ENCODE measurements at regions not wholly inside any gene's neighbourhood (a gene's known extent, or its start where the extent isn't known, plus 50 kb on each side); places are given as distances from the start of the nearest gene placed in this dataset.

DNA sequence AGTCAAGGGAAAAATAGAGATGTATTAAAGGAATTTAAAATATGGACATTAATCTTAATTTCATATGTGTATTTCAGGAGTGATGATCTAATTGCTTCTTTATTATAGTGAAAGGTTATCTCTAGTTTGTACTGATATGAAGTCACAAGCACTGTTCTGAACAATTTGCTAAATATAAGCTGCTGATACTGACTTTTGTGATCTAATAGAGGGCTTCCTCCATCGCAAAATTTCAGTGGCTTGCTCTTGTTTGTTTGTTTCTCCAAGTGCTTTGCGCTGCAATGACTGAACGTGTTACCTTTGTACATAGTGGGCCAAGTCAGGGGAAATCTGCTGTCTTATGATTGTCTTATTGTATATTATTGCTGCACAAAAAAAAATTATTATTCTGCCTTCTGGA, 307.0 kb downstream of the KCNJ2 start:
- no peak for DNase-seq
- H3K9me3 ChIP-seq (ENCODE audit: insufficient read depth, low read depth), result no peaks in the 10 kb centered on the region
- H4K20me1 ChIP-seq (ENCODE audit: insufficient read depth), result no peaks in the 10 kb centered on the region
- intact Hi-C loops (cut with micrococcal nuclease; ENCODE audit: unreplicated experiment), result no loop called here
- CTCF ChIA-PET, result interaction anchor here (0.6 kb wide), 1 partner anchor 154 kb away, joined by 4 read pairs; no protein-coding TSS in a partner anchor
- BruUV-seq (replicated peaks), result no TSS peak
- H2AFZ ChIP-seq, result no peak overlapping the region
- H3K9me2 ChIP-seq (ENCODE audit: insufficient read depth), result no peaks in the 10 kb centered on the region; the same call in 1 of the 2 replicates
- POLR2A ChIA-PET (ENCODE audit: unreplicated experiment), result no interaction called here
- H3K4me1 ChIP-seq (replicated peaks; ENCODE audit: insufficient read depth), result no peaks in the 10 kb centered on the region
- H3K27me3 ChIP-seq (ENCODE audit: insufficient read depth, low read depth), result no peaks in the 10 kb centered on the region
- no peaks in the 10 kb centered on the region for H3K36me3 ChIP-seq (ENCODE audit: low read depth)
- H3K4me2 ChIP-seq, result no peak overlapping the region
- no peak overlapping the region for H3K4me3 ChIP-seq
- no peak overlapping the region for H3K27ac ChIP-seq
- H3F3A ChIP-seq (ENCODE audit: insufficient read depth, low read depth), result no peaks in the 10 kb centered on the region
- no peaks in the 10 kb centered on the region for H3K79me2 ChIP-seq (ENCODE audit: low read depth)
- no peak for TF ChIP-seq CTCF (conservative IDR thresholded peaks at IDR 0.05)
- TF ChIP-seq EZH2 (IDR thresholded peaks at IDR 0.05; ENCODE audit: low read depth), result no peak

DNA sequence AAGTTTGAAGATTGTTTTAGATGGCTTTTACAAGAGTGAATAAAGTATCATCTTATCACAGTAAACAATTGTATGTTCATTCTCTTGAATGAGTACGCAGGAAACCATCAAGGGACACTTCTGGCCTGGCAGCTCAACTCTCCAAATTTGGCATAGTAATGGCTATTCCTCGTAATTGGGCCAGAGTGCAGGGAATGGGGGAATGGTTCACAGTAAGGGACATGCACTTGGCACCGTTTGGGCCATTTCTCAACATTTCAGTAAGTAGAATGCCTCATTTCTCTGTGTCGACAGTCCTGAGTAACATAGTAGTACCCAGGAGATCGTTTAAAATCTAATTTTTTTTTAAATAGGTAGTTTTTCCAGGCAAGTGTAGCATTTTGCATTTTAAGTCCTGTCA, 309.6 kb downstream of the KCNJ2 start:
- Histone ChIP-seq H3K9me3 (ENCODE audit: insufficient read depth, low read depth) (peaks cover 3% of the 10 kb centered on the region; the same call in 1 of the 2 replicates), H3K4me2 (no peak overlapping the region), H3K9me2 (ENCODE audit: insufficient read depth) (no peaks in the 10 kb centered on the region; the same call in 1 of the 2 replicates), H4K20me1 (ENCODE audit: insufficient read depth) (no peaks in the 10 kb centered on the region), H3K4me3 (no peak overlapping the region), H3K27ac (no peak overlapping the region), H3K36me3 (ENCODE audit: low read depth) (no peaks in the 10 kb centered on the region), H3K79me2 (ENCODE audit: low read depth) (no peaks in the 10 kb centered on the region), H2AFZ (no peak overlapping the region), H3F3A (ENCODE audit: insufficient read depth, low read depth) (no peaks in the 10 kb centered on the region), H3K27me3 (ENCODE audit: insufficient read depth, low read depth) (no peaks in the 10 kb centered on the region), H3K4me1 (replicated peaks; ENCODE audit: insufficient read depth) (no peaks in the 10 kb centered on the region)
- ChIA-PET POLR2A (ENCODE audit: unreplicated experiment) (no interaction called here), CTCF (no interaction called here)
- intact Hi-C loops (cut with micrococcal nuclease; ENCODE audit: unreplicated experiment), result no loop called here
- no TSS peak for BruUV-seq (replicated peaks)
- no peak for TF ChIP-seq CTCF (conservative IDR thresholded peaks at IDR 0.05)
- TF ChIP-seq EZH2 (IDR thresholded peaks at IDR 0.05; ENCODE audit: low read depth), result no peak
- no peak for DNase-seq

- CTCF ChIA-PET, result no interaction called here
- intact Hi-C loops (cut with micrococcal nuclease; ENCODE audit: unreplicated experiment), result no loop called here
These were observed 310.4 kb downstream of the KCNJ2 start for GRCh38 chr17:70479779-70480178.

More at GRCh38 chr17:70479779-70480178, 310.4 kb downstream of the KCNJ2 start:
- DNase-seq, result no peak
- no peak overlapping the region for H3K4me2 ChIP-seq
- POLR2A ChIA-PET (ENCODE audit: unreplicated experiment), result no interaction called here
- H3K27ac ChIP-seq, result no peak overlapping the region
- no peaks in the 10 kb centered on the region for H3F3A ChIP-seq (ENCODE audit: insufficient read depth, low read depth)
- no peaks in the 10 kb centered on the region; the same call in 1 of the 2 replicates for H3K9me2 ChIP-seq (ENCODE audit: insufficient read depth)
- no peak overlapping the region for H2AFZ ChIP-seq
- no peaks in the 10 kb centered on the region for H3K36me3 ChIP-seq (ENCODE audit: low read depth)
- BruUV-seq (replicated peaks), result no TSS peak
- peaks cover 3% of the 10 kb centered on the region; the same call in 1 of the 2 replicates for H3K9me3 ChIP-seq (ENCODE audit: insufficient read depth, low read depth)
- H3K4me1 ChIP-seq (replicated peaks; ENCODE audit: insufficient read depth), result no peaks in the 10 kb centered on the region
- no peaks in the 10 kb centered on the region for H3K27me3 ChIP-seq (ENCODE audit: insufficient read depth, low read depth)
- H3K79me2 ChIP-seq (ENCODE audit: low read depth), result no peaks in the 10 kb centered on the region
- TF ChIP-seq EZH2 (IDR thresholded peaks at IDR 0.05; ENCODE audit: low read depth), result no peak
- no peak for TF ChIP-seq CTCF (conservative IDR thresholded peaks at IDR 0.05)
- no peak overlapping the region for H3K4me3 ChIP-seq
- no peaks in the 10 kb centered on the region for H4K20me1 ChIP-seq (ENCODE audit: insufficient read depth)

Measured in PC-9 (cell line).